ENCODE measurements at regions not wholly inside any gene's neighbourhood (a gene's known extent, or its start where the extent isn't known, plus 50 kb on each side); places are given as distances from the start of the nearest gene placed in this dataset.

DNA sequence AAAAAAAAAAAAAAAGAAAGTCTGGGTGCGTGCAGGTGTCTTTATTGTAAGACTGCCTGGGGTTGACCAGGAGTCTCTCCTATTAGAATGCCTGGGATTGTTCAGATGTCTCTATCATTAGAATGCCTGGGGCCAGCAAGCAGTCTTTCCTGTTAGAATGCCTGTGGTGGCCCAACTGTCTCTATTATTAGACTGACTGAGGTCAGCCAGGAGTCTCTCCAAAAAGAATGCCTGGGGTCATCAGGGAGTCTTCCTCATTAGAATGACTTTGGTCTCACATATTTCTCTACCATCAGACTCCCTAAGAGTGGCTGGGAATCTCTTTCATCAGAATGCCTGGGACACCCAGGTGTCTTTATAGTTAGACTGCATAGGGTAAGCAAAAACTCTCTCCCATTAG is 1577.5 kb downstream of the UQCRFS1 start:
- no peaks in the 10 kb centered on the region for H3K27me3 Mint-ChIP-seq
- no peak overlapping the region for H3K27ac ChIP-seq (ENCODE audit: insufficient read depth, low read length, poor library complexity, severe bottlenecking)
- no peaks in the 10 kb centered on the region for H3K36me3 Mint-ChIP-seq
- H3K9me3 Mint-ChIP-seq = peaks cover 5 to 53% (median 11%) of the 10 kb centered on the region in 7 donors
- no peak overlapping the region for H3K4me3 ChIP-seq (ENCODE audit: low read depth, low read length)
- no peak overlapping the region for H3K27ac Mint-ChIP-seq
- H3K4me1 Mint-ChIP-seq = no peaks in the 10 kb centered on the region
- H3K36me3 ChIP-seq (ENCODE audit: control insufficient read depth, insufficient read depth, low read length) = no peaks in the 10 kb centered on the region
- H3K4me1 ChIP-seq (ENCODE audit: control insufficient read depth, insufficient read depth, low read length, poor library complexity, severe bottlenecking) = no peaks in the 10 kb centered on the region
- peaks cover 7 to 53% of the 10 kb centered on the region in 2 experiments for H3K9me3 ChIP-seq (ENCODE audit: control insufficient read depth in 2 of 2, low read length in 2 of 2)
- no peak overlapping the region for H3K4me3 Mint-ChIP-seq
- ATAC-seq (ENCODE audit: low read depth in 2 of 2) = no peak
- no peak for DNase-seq
- H3K27me3 ChIP-seq (ENCODE audit: control insufficient read depth, insufficient read depth, low read length) = no peaks in the 10 kb centered on the region

DNA sequence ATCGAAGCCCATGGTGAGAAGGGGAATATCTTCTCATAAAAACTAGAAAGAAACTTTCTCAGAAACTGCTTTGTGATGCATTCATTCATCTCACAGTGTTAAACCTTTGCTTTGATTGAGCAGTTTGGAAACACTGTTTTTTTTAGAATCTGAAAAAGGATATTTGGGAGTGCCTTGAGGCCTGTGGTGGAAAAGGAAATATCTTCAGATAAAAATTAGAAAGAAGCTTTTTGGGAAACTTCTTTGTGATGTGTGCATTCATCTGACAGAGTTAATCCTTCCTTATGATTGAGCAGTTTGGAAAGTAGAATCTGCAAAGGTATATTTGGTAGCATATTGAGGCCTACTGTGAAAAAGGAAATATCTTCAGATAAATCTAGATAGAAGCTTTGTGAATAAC is 1594.9 kb downstream of the UQCRFS1 start:
- Mint-ChIP-seq H3K4me3 (no peak overlapping the region), H3K27me3 (no peaks in the 10 kb centered on the region), H3K36me3 (peaks cover 4% of the 10 kb centered on the region), H3K4me1 (no peaks in the 10 kb centered on the region), H3K9me3 (peaks cover 0 to 76% (median 15%) of the 10 kb centered on the region in 7 donors), H3K27ac (no peak overlapping the region)
- H3K9me3 ChIP-seq (ENCODE audit: control insufficient read depth in 2 of 2, low read length in 2 of 2) = peaks cover 46 to 73% of the 10 kb centered on the region in 2 experiments
- no peak overlapping the region for H3K27ac ChIP-seq (ENCODE audit: insufficient read depth, low read length, poor library complexity, severe bottlenecking)
- ATAC-seq (ENCODE audit: low read depth in 2 of 2) (no peak), DNase-seq (no peak)
- H3K4me3 ChIP-seq (ENCODE audit: low read depth, low read length) = no peak overlapping the region
- H3K4me1 ChIP-seq (ENCODE audit: control insufficient read depth, insufficient read depth, low read length, poor library complexity, severe bottlenecking) = no peaks in the 10 kb centered on the region
- no peaks in the 10 kb centered on the region for H3K36me3 ChIP-seq (ENCODE audit: control insufficient read depth, insufficient read depth, low read length)
- H3K27me3 ChIP-seq (ENCODE audit: control insufficient read depth, insufficient read depth, low read length) = no peaks in the 10 kb centered on the region

DNA sequence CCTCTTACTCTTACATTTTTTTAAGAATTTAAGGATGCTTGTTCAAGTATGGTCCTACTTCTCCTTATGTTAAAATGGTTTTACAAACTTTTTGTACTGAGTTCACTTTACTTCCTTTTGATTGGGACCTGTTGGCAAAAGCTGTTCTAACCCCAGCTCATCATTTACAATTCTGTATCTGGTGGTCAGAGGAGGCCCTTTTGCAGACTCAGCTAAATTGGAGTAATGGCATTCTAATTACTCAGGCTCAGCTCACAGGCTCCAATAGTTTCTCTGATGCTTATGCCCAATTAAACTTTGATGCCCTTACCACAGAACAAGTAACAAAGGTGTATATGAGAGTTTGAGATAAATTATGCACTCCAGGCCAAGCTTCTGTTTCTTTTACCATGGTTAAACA is 1632.0 kb downstream of the UQCRFS1 start:
- Mint-ChIP-seq H3K27me3 (no peaks in the 10 kb centered on the region), H3K27ac (no peak overlapping the region), H3K36me3 (no peaks in the 10 kb centered on the region), H3K9me3 (peaks cover 5 to 55% (median 18%) of the 10 kb centered on the region in 7 donors), H3K4me3 (no peak overlapping the region), H3K4me1 (no peaks in the 10 kb centered on the region)
- Histone ChIP-seq H3K9me3 (ENCODE audit: control insufficient read depth in 2 of 2, low read length in 2 of 2) (peaks cover 6 to 26% of the 10 kb centered on the region in 2 experiments), H3K4me1 (ENCODE audit: control insufficient read depth, insufficient read depth, low read length, poor library complexity, severe bottlenecking) (no peaks in the 10 kb centered on the region), H3K4me3 (ENCODE audit: low read depth, low read length) (no peak overlapping the region), H3K36me3 (ENCODE audit: control insufficient read depth, insufficient read depth, low read length) (no peaks in the 10 kb centered on the region), H3K27me3 (ENCODE audit: control insufficient read depth, insufficient read depth, low read length) (no peaks in the 10 kb centered on the region), H3K27ac (ENCODE audit: insufficient read depth, low read length, poor library complexity, severe bottlenecking) (no peak overlapping the region)
- ATAC-seq (ENCODE audit: low read depth in 2 of 2) (no peak), DNase-seq (no peak)

Data from CD4-positive, CD25-positive, alpha-beta regulatory T cell (primary cell).